ENCODE measurements at regions not wholly inside any gene's neighbourhood (a gene's known extent, or its start where the extent isn't known, plus 50 kb on each side); places are given as distances from the start of the nearest gene placed in this dataset.

DNA sequence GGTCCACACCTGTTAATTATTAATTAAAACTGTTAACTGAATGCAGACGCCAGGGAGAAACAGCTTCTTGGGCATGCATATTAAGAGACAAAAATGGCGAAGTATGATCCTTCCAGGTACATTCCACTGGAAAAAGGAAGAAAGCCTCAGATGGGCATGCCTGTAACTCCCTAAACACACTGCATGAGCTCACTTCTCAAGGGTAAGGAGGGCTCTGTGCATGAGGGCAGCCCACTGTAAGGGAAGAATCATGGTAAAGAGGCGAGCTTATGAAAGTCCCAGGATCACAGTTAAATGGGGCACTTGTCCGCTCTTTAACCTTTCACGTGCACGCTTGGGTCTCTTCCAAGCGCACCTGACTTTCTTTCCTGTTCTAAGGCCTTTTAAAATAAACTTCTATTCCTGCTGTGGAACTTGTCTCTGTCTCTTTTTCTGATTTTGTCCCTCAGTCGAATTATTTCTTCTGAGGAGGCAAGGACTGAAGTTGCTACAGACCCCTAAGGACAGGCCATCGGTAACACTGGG lies 321.7 kb downstream of the PPP1R2C start:
- no peak overlapping the region for H3K4me3 ChIP-seq (ENCODE audit: low read depth, low read length)
- POLR2A ChIA-PET, result no interaction called here
- TF ChIP-seq, protein P1, sequence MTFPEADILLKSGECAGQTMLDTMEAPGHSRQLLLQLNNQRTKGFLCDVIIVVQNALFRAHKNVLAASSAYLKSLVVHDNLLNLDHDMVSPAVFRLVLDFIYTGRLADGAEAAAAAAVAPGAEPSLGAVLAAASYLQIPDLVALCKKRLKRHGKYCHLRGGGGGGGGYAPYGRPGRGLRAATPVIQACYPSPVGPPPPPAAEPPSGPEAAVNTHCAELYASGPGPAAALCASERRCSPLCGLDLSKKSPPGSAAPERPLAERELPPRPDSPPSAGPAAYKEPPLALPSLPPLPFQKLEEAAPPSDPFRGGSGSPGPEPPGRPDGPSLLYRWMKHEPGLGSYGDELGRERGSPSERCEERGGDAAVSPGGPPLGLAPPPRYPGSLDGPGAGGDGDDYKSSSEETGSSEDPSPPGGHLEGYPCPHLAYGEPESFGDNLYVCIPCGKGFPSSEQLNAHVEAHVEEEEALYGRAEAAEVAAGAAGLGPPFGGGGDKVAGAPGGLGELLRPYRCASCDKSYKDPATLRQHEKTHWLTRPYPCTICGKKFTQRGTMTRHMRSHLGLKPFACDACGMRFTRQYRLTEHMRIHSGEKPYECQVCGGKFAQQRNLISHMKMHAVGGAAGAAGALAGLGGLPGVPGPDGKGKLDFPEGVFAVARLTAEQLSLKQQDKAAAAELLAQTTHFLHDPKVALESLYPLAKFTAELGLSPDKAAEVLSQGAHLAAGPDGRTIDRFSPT (tag by site-specific recombination; IDR thresholded peaks at IDR 0.05), result no peak
- TF ChIP-seq ZNF214 (tag by site-specific recombination; IDR thresholded peaks at IDR 0.05; ENCODE audit: borderline replicate concordance), result no peak
- TF ChIP-seq ZBTB7A (tag by site-specific recombination; IDR thresholded peaks at IDR 0.05; ENCODE audit: low read depth), result no peak
- TF ChIP-seq ZNF146 (tag by site-specific recombination; IDR thresholded peaks at IDR 0.05), result no peak
- TF ChIP-seq ZNF677 (tag by site-specific recombination; IDR thresholded peaks at IDR 0.05), result no peak
- no peak for TF ChIP-seq ZNF670 (tag by site-specific recombination; IDR thresholded peaks at IDR 0.05; ENCODE audit: low read depth)
- TF ChIP-seq ZNF529 (tag by site-specific recombination; IDR thresholded peaks at IDR 0.05; ENCODE audit: insufficient replicate concordance), result no peak
- TF ChIP-seq WT1 (tag by site-specific recombination; IDR thresholded peaks at IDR 0.05), result no peak
- no peak for TF ChIP-seq ZNF664 (tag by site-specific recombination; IDR thresholded peaks at IDR 0.05)
- no peak for TF ChIP-seq ZFP69B (tag by site-specific recombination; IDR thresholded peaks at IDR 0.05)
- TF ChIP-seq SP3 (tag by site-specific recombination; IDR thresholded peaks at IDR 0.05), result no peak
- TF ChIP-seq ZNF561 (tag by site-specific recombination; IDR thresholded peaks at IDR 0.05; ENCODE audit: borderline replicate concordance), result no peak
- TF ChIP-seq ZNF501 (tag by site-specific recombination; IDR thresholded peaks at IDR 0.05), result no peak
- TF ChIP-seq ZSCAN16 (tag by site-specific recombination; IDR thresholded peaks at IDR 0.05), result no peak
- no peak for TF ChIP-seq ZNF37A (tag by site-specific recombination; IDR thresholded peaks at IDR 0.05)

DNA sequence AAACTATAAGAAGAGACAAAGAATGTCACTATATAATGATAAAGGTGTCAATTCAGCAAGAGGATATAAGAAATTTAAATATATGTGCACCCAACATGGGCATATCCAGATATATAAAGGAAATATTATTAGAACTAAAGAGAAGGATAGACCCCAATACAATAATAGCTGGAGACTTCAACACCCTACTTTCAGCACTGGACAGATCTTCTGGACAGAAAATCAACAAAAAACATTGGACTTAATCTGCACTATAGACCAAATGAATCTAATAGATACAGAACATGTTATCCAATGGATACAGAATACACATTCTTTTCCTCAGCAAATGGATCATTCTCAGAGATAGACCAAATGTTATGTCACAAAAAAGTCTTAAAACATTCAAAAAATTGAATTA lies 327.7 kb downstream of the PPP1R2C start:
- CTCF ChIA-PET, result no interaction called here
- POLR2A ChIA-PET, result no interaction called here
- H3K27ac ChIP-seq (ENCODE audit: extremely low read depth, low read depth, low read length), result no peak overlapping the region
- H3K4me3 ChIP-seq (ENCODE audit: low read depth, low read length), result no peak overlapping the region
- H3K36me3 ChIP-seq (ENCODE audit: control insufficient read depth in 2 of 2, insufficient read depth in 1 of 2, low read length in 2 of 2), result no peaks in the 10 kb centered on the region
- TF ChIP-seq ZNF16 (tag by site-specific recombination; IDR thresholded peaks at IDR 0.05; ENCODE audit: low read depth), result no peak
- TF ChIP-seq, protein P2, sequence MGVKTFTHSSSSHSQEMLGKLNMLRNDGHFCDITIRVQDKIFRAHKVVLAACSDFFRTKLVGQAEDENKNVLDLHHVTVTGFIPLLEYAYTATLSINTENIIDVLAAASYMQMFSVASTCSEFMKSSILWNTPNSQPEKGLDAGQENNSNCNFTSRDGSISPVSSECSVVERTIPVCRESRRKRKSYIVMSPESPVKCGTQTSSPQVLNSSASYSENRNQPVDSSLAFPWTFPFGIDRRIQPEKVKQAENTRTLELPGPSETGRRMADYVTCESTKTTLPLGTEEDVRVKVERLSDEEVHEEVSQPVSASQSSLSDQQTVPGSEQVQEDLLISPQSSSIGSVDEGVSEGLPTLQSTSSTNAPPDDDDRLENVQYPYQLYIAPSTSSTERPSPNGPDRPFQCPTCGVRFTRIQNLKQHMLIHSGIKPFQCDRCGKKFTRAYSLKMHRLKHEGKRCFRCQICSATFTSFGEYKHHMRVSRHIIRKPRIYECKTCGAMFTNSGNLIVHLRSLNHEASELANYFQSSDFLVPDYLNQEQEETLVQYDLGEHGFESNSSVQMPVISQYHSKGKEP (tag by site-specific recombination; IDR thresholded peaks at IDR 0.05), result no peak
- TF ChIP-seq, protein P3, sequence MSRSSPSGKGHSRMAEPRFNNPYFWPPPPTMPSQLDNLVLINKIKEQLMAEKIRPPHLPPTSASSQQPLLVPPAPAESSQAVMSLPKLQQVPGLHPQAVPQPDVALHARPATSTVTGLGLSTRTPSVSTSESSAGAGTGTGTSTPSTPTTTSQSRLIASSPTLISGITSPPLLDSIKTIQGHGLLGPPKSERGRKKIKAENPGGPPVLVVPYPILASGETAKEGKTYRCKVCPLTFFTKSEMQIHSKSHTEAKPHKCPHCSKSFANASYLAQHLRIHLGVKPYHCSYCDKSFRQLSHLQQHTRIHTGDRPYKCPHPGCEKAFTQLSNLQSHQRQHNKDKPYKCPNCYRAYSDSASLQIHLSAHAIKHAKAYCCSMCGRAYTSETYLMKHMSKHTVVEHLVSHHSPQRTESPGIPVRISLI (tag by site-specific recombination; IDR thresholded peaks at IDR 0.05), result no peak
- TF ChIP-seq ZNF660 (tag by site-specific recombination; IDR thresholded peaks at IDR 0.05), result no peak
- no peak for TF ChIP-seq ZNF239 (tag by site-specific recombination; IDR thresholded peaks at IDR 0.05)
- TF ChIP-seq ZNF658 (tag by site-specific recombination; IDR thresholded peaks at IDR 0.05), result no peak
- no peak for TF ChIP-seq GLI2 (tag by site-specific recombination; IDR thresholded peaks at IDR 0.05; ENCODE audit: borderline replicate concordance, low read depth)
- no peak for TF ChIP-seq ZBTB1 (tag by site-specific recombination; IDR thresholded peaks at IDR 0.05)
- TF ChIP-seq ZEB2 (tag by site-specific recombination; IDR thresholded peaks at IDR 0.05), result no peak
- no peak for TF ChIP-seq ZNF221 (tag by site-specific recombination; IDR thresholded peaks at IDR 0.05; ENCODE audit: borderline replicate concordance)
- no peak for TF ChIP-seq HOXD13 (CRISPR knock-in tag; IDR thresholded peaks at IDR 0.05; ENCODE audit: borderline replicate concordance)
- TF ChIP-seq ZNF596 (tag by site-specific recombination; IDR thresholded peaks at IDR 0.05), result no peak
- TF ChIP-seq ZNF311 (tag by site-specific recombination; IDR thresholded peaks at IDR 0.05; ENCODE audit: borderline replicate concordance), result no peak
- no peak for TF ChIP-seq ZNF626 (tag by site-specific recombination; IDR thresholded peaks at IDR 0.05)
- no peak for TF ChIP-seq ZNF791 (tag by site-specific recombination; IDR thresholded peaks at IDR 0.05)
- no peaks in the 10 kb centered on the region for H3K4me1 ChIP-seq (ENCODE audit: control insufficient read depth, insufficient read depth, low read length)
- H3K9me3 ChIP-seq (ENCODE audit: control insufficient read depth, insufficient read depth, low read depth, low read length), result no peaks in the 10 kb centered on the region

More for the DNA sequence above, 321.7 kb downstream of the PPP1R2C start:
- Histone ChIP-seq H3K9me3 (ENCODE audit: control insufficient read depth, insufficient read depth, low read depth, low read length) (no peaks in the 10 kb centered on the region), H3K36me3 (ENCODE audit: control insufficient read depth in 2 of 2, insufficient read depth in 1 of 2, low read length in 2 of 2) (no peaks in the 10 kb centered on the region), H3K4me1 (ENCODE audit: control insufficient read depth, insufficient read depth, low read length) (no peaks in the 10 kb centered on the region), H3K27ac (ENCODE audit: extremely low read depth, low read depth, low read length) (no peak overlapping the region)
- CTCF ChIA-PET, result no interaction called here

All from HEK293 (cell line).